ENCODE measurements at regions not wholly inside any gene's neighbourhood (a gene's known extent, or its start where the extent isn't known, plus 50 kb on each side); places are given as distances from the start of the nearest gene placed in this dataset.

DNA sequence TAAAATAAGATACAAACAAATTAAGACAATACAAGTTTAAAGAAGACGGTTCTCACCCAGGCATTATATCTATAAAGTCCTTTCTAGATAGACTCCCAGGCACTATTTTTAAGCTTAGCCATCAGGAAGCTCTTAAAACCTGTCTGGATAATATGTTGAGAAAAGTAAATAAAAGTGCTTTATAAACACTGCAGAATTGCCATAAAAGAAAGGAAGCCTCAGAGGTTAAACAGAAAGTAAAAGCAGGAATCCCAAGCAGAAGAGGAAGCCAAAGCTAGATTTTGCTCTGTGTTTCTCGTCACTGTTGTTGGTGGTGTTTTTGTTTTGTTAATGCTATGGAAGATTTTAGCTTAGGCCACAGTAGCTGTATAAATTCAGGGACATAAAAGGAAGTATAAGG, 1267.3 kb downstream of the PCDH19 start:
- TF ChIP-seq, protein P1, sequence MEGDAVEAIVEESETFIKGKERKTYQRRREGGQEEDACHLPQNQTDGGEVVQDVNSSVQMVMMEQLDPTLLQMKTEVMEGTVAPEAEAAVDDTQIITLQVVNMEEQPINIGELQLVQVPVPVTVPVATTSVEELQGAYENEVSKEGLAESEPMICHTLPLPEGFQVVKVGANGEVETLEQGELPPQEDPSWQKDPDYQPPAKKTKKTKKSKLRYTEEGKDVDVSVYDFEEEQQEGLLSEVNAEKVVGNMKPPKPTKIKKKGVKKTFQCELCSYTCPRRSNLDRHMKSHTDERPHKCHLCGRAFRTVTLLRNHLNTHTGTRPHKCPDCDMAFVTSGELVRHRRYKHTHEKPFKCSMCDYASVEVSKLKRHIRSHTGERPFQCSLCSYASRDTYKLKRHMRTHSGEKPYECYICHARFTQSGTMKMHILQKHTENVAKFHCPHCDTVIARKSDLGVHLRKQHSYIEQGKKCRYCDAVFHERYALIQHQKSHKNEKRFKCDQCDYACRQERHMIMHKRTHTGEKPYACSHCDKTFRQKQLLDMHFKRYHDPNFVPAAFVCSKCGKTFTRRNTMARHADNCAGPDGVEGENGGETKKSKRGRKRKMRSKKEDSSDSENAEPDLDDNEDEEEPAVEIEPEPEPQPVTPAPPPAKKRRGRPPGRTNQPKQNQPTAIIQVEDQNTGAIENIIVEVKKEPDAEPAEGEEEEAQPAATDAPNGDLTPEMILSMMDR (IDR thresholded peaks at IDR 0.05), result no peak
- TF ChIP-seq POLR2A (IDR thresholded peaks at IDR 0.05), result no peak
